OCI-LY7 (cell line): ENCODE measurements at regions not wholly inside any gene's neighbourhood (a gene's known extent, or its start where the extent isn't known, plus 50 kb on each side); places are given as distances from the start of the nearest gene placed in this dataset.

Source experiments
- EZH2phosphoT487 ChIP-seq: fragments of 200-600 bp; sonication (generic); IDR thresholded peaks from 2 replicates; pipeline ENCODE4 v1.6.1; 2018; ENCODE audit warnings: low read depth, borderline replicate concordance, mild to moderate bottlenecking, mixed run types, antibody characterized with exemption, low read length, moderate library complexity, mixed read lengths
- TF ChIP-seq, protein P1 (sequence below): fragments of 200-600 bp; sonication (generic); conservative IDR thresholded peaks from 2 replicates; pipeline ENCODE4 v1.5.1; 2014; ENCODE audit warnings: mild to moderate bottlenecking, antibody characterized with exemption, low read length, moderate library complexity, mixed read lengths

DNA sequence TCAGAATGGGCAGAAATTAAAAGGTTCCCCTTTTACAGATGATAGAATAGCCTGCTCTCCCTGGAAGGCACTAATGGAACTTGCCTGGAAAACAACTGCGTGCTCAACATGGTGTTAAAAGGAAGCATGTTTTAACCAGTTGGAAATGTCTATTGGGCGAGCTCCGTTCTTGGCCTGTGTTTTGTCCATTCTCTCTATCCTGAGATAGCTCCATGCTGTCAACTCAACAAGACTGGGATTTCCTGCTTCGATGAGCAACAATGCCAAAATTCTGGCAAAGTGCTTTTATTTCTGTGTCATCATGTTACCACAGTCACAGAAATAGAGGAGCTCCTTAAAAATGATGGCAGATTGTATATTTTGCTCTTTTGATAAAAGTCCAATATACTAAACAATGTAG lies 198.3 kb downstream of the PLK2 start:
- TF ChIP-seq, protein P1, sequence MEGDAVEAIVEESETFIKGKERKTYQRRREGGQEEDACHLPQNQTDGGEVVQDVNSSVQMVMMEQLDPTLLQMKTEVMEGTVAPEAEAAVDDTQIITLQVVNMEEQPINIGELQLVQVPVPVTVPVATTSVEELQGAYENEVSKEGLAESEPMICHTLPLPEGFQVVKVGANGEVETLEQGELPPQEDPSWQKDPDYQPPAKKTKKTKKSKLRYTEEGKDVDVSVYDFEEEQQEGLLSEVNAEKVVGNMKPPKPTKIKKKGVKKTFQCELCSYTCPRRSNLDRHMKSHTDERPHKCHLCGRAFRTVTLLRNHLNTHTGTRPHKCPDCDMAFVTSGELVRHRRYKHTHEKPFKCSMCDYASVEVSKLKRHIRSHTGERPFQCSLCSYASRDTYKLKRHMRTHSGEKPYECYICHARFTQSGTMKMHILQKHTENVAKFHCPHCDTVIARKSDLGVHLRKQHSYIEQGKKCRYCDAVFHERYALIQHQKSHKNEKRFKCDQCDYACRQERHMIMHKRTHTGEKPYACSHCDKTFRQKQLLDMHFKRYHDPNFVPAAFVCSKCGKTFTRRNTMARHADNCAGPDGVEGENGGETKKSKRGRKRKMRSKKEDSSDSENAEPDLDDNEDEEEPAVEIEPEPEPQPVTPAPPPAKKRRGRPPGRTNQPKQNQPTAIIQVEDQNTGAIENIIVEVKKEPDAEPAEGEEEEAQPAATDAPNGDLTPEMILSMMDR = no peak
- TF ChIP-seq EZH2phosphoT487 = no peak
